ENCODE measurements at regions not wholly inside any gene's neighbourhood (a gene's known extent, or its start where the extent isn't known, plus 50 kb on each side); places are given as distances from the start of the nearest gene placed in this dataset.

DNA sequence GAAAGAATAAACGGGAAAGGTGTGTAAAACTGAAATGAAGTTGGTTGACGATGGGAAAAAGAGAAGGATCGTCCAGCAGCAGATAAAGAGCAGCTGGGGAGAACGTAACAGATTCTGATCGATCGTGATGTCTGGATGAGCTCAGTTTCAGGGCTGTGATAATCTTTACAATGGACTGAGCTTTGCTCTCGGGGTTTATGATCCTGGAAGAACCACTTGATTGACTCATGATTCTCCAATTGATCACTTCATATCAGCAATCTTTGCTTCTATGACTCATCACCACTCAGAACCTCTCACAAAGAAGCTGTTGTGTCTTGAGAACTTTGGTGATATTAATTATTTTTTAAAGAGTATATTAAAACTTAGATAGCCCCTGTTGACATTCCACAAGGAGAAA is 690.7 kb downstream of the TUSC7 start:
- no peak for DNase-seq (ENCODE audit: low read depth)

DNA sequence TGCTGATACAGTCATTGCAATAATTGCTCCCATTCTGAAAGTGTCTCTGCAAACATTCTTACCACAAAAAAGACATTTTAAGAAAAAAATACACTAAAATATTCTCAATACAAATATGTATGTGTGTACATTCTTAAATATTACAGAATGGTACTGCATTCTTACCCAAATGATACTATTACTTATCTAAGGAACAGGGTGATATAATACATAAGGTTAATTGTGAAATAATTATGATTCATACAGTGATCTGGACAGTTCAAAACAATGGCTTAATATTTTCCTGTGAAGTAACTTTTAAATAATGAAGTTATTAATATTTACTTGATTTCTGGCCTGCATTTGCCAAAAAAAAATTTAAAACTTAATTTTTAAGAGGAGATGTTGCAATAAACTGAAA is 694.6 kb downstream of the TUSC7 start:
- no peak for DNase-seq (ENCODE audit: low read depth)

DNA sequence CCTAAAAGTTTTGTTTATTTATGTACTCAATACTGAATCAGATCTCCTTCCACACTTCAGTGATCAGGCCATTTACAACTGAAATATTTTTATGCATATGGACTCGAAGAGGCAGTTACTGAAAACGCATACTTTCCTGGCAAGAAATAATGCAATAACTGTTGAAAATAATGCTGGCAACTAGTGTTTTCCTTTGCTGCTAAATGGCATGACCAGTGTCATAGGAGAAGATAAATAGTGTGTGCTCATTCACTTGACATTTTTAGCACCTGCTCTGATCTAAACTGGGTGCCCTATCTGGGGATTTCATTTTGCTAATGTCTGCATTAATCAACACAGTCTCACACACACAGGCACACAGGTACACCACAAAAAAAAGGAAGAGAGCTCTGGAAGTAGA is 695.2 kb downstream of the TUSC7 start:
- no peak for DNase-seq (ENCODE audit: low read depth)

DNA sequence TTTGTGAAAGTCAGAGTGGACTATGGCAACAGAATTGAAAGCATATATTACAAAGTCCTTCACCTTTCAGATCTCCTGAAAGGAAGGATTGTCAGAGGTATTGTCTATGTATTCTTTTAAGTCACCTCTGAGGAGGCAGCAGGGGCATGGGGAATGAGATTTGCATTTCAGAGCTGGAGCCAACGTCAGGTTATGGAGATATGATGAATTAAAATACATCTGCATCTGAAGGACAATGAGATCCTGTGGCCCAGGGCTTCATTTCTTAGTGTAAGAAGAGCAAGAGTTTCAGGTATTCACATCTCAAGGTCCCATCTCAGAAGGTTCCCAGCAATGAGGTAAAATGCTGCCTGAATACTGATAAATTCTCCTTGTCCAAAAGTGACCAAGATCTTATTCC is 695.8 kb downstream of the TUSC7 start:
- DNase-seq (ENCODE audit: low read depth), result no peak

DNA sequence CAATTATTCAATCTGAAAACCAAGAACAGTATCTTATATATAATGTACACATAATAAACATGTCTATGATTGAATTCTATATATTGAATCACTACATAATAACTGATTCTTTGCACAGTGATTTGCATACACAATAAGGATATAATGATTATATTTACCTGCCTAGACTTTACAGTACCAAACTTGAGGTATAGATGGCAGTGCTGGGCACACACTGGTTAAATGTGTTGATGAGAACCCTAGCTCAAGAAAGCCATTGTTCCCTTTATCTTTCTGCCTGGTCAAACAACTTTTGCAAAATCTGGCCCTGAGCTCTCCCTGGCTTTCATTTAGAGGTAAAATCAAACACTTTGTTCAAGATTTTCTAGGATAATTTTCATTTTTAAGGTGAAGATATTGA is 697.7 kb downstream of the TUSC7 start:
- DNase-seq (ENCODE audit: low read depth), result peak; percentile 3

DNA sequence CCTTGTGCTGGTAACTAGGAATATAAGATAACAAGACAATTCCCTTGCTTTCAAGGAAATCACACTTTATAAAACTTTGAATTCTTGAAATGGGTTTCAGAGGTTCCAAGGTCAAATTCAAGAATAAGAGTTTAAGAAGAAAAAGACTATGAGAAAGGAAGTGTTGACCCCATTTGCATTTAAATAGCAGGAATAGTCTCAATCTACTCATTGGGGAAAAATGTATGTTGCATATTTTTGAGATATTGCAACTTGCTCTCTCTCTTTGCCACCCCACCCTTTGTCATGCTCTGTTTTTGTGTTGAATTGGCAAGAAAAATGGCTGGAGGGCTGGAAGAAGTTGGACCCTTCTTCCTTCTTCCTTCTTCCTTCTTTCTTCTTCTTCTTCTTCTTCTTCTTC is 699.2 kb downstream of the TUSC7 start:
- DNase-seq (ENCODE audit: low read depth), result peak; percentile 54

DNA sequence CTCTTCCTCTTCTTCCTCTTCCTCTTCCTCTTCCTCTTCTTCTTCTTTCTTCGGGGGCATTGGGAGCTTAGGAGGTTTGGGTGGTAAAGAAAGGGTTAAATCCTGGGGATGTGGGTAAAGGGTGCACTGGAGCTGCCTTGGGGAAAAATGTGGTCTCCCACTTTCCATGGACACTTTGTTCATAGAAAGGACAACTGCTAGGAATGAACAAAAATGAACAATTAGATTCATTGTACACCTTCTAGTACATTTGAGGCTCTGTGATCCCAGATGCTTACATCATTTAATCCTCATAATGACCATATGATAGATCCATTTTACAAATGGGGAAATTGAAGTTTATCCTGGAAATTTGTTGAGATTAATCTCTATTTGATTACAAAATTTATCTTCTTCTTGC is 699.7 kb downstream of the TUSC7 start:
- no peak for DNase-seq (ENCODE audit: low read depth)

DNA sequence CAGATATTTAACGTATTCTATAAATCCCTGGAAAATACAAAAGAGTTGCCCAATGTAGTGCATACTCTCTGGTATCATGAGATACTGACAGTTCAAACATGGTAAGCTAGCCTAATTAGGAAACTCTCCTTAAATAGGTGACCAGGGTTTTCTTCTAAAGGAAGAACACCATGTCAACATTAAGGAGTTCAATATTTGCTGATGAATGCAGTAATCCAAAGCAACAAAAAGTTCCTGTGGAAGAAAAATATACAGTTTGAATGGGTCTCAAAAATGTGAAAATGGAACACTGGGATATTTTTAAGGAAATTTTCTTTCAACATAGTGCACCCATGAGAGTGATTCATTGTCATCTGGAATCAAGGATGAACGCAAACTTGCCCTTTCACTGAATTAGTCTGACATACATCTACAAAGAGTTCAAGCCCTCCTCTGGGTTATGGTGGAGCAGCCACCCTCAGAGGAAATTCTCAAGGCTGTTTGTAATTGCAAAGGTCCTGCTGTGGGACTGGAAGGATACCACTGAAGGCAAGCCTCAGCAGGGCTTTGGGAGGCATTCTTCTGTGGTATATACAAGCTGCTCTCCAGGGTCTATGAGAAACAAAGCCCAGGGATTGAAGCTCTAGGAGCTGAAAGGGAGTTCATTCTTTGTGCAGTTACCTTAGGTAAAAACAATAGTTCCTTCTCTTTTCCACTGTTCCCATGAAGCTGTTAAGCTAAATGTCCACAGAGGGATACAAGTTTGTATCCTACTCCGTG is 700.3 kb downstream of the TUSC7 start:
- peak; percentile 21 for DNase-seq (ENCODE audit: low read depth)

DNA sequence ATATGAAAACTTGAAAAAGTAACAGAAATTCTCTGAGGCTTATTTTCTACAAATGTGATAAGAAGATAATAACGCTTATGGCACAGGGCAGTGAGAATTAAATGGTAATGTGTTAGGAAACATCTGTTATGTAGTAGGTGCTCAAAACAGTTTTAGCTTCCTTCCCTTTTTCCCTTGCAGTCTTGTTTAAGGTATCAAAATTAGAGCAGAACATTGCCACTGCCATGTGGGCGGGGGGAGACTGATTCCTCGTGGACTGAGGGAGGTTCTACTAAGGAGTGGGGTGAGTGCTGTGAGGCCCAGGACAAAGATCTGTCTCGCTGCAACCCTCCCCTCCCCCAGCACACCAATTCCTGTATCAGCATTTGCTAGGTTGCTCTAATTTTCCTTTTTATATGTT is 702.4 kb downstream of the TUSC7 start:
- no peak for DNase-seq (ENCODE audit: low read depth)

DNA sequence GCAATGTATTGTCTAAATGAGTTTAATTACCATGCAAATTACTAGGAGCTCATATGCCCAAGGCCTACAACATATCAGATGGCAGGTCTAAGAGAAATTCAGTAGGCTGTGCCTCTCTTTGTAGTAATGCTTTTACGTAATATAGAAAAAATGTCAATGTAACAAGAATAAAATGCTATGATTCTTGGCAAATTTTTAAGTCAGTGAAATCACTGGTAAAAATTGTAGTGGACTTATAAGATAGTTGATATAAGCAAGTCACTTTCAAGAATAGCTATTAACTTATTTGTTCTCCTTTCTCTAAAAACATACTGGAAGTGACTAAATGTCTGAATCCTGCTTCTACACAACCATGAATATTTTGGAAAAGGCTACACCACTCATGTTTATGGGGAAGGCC is 707.8 kb downstream of the TUSC7 start:
- DNase-seq (ENCODE audit: low read depth), result peak; percentile 14

DNA sequence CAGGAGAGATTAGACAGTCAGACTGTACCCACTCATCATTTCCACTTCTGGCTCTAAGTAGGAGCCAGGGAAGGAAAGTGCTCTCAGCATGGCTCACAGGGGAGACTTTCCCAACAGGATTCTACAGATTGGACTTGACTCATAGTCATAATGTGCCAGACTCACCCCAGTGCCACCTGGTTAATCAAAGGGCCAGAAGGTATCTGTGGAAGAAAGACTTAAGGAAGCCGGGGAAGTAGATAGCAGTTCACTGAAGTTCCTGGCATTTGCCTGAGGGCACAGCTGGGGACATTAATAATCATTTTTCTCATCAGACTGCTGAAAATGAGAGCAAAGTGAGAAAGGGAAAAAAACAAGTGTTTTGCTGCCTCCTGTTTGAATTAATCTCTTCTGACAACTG is 717.5 kb downstream of the TUSC7 start:
- DNase-seq (ENCODE audit: low read depth), result no peak

DNA sequence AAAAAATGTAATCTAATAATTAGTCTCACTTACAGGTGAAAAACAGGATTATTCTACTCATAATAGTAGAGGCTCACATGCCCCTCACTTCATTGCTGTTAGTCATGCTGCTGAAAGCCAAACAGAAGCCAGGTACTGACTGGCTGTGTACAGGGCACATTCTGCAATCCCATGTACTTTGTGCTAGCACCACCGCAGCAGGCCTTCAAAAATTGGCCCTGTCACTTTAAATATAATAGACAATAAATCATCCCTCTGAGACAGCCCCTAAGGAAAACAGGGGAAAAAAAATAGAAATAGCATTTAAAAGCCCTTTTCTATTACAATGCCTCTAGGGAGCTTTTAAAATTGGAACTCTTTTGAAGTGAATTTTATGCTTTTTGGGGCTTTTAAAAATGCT is 723.8 kb downstream of the TUSC7 start:
- DNase-seq (ENCODE audit: low read depth), result no peak

DNA sequence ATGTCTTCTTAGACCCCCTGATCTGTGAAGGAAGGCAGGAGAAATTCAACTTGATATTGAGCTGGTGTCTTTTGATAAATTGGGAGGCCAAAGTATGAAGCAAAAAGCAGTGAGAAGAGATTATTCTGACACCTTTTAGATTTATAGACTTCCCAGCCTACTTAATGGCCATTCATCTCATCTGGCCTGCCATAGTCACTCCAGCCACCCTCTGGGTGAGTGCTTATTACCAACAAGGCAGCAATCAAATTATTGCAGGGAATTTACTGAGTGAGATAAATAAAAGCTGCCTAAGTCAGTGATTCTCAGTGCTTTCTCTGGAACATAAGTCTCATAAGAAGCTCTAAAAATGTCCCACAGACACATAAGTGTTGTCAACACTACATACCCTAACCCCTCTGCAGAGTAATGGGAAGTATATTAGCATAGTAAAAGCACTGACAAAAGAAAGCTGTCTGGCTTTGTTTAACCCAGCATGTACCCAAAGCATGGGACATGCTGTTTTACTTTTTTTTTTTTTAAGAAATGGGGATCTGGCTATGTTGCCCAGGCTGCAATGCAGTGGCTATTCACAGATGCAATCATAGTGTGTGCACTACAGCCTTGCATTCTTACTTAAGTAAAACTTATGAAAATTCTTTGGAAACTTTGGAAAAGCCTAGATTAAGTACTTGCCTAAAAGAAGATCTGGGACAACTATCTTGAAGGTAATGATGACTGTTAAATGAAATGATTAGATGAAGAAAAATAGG is 725.3 kb downstream of the TUSC7 start:
- no peak for DNase-seq (ENCODE audit: low read depth)

DNA sequence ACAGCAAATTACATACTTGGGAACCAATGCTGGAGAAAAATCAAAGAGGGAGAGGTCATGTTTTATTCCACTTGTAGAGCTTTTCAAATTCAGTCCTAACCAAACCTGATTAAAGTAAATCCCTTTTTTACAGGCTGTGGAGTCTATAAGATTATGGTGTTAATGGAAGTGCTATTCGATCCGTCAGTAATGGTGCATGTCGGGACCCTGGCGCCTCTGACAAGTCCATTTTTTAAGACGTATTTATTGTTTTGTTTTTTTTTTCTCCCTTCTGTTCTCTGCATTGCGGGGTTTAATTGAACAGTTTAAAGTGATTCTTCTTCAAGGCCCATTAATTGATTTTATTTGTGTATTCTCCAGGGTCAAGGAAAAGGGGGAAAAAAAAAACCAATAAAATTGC is 725.9 kb downstream of the TUSC7 start:
- no peak for DNase-seq (ENCODE audit: low read depth)

DNA sequence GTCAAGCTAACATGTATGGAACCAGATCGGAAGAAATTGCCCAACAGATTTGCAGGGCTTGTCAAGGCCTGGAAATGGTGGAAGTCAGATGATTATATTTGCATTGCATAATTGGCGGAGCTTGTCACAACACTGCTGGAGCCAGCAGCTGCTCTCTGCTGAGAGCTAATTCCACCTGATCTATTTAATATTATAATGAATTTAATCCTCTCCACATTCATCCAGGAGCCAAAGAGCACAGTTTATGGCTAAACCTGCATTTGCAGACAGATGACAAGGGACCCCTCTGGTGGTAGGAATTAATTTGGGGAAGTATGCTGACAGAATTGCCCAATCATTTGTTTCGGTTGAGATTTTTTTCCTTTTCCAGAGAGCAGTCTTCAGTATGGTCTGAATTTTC is 730.2 kb downstream of the TUSC7 start:
- DNase-seq (ENCODE audit: low read depth), result peak; percentile 40

DNA sequence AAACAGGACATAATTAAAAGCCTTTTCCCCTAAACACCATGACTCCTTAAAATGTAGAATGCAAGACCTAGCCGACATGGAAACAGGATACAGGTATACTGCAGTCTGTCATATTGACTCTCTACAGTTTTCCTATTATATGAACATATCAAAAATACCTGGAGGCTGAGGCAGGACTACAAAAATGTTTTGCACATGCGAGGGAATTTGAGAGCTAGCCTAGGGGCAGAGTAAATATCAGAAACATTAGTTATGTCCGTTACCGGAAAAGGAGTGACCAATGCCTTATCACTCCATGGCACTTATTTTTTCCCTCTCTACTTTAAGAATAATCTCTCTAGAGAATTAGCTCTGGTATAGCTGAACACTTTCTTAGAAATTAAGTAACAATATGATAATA is 732.3 kb downstream of the TUSC7 start:
- DNase-seq (ENCODE audit: low read depth), result no peak

DNA sequence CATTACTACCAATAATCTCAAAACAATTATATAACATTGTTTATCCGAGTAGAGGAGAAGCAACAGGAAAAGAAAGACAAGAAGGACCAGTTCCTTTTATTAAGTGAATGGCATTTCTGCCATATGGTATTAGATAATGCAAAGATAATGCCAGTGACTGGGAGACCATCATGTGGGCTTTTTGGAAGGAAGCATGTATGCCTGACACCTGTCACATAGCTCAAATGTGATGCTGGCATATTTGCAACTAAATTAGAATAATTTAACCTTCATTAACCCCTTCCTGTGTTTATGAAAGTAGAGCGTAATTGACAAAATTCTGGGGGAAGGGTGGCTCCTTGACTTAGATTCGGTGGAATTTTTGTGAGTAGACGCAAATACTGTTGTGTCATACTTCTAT is 733.0 kb downstream of the TUSC7 start:
- DNase-seq (ENCODE audit: low read depth), result no peak

DNA sequence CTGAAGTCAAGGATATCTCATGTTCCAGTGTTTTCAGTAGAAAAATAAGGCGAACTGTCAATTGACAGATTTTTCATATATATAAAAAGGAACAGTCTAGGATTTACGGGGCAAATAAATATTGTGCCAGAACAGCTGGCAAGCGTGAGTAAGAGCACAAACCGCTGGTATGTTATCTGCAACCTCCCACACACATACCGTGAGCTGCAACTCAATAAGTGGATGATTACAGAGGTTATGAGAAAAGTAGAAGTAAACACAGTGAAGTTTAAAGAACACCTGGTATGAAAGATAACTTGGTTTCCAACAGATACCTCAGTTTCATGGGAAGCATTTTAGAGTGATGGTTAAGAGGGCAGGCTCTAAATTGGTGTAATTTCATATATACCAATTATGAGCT is 733.4 kb downstream of the TUSC7 start:
- DNase-seq (ENCODE audit: low read depth), result no peak

DNA sequence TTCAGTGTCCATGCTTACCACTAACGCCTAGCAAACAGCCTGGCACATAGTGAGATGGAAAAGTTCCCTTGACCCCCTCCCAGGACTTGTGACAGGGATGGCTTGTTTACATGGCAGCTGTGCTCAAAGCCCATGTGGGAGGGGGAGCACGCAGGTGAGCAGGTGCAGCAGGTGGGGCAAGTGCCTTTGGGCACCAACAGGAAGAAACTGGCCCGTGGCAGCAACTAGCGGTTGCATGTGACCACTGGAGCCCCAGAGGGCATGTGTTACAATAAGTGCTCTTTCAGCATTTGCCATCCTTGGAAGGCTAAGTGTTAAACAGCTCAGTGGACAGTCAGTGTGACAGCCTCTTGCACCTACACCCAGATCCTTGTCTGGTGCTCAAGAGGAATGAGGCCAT is 734.6 kb downstream of the TUSC7 start:
- no peak for DNase-seq (ENCODE audit: low read depth)

DNA sequence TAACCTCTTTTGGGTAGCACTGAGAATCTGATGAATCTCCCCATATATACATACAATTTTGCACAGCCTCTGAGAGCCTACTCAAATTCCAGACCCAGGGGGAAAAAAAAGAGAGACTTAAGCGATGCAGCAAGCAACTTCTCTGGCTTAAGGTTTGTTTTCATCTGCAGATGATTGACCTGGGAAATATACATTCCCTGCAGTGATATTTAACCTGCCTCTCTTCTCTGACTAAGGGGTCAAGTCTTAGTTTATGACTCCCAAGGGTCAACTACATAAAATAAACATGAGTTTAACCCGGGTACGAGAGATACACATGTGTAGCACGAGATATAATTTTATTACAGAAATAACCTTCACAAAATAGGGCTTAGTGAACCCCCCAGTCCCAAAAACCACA is 737.8 kb downstream of the TUSC7 start:
- DNase-seq (ENCODE audit: low read depth), result no peak

DNA sequence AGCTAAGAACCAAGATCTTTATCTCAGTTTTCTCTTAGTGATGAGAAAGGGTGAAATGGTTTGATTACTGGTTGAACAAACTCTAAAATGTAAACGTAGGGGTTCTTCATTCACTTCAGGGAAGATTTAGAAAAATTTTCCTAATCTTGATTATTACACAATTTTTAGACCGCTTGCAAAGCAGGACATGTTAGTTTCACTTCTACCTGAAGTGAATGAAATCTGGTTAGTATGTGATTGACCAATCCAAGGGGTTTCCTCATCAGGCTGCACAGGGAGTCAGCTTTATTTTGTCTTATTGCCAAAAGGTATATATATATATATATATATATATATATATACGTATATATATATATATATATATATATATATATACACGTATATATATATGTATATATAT is 740.4 kb downstream of the TUSC7 start:
- no peak for DNase-seq (ENCODE audit: low read depth)

DNA sequence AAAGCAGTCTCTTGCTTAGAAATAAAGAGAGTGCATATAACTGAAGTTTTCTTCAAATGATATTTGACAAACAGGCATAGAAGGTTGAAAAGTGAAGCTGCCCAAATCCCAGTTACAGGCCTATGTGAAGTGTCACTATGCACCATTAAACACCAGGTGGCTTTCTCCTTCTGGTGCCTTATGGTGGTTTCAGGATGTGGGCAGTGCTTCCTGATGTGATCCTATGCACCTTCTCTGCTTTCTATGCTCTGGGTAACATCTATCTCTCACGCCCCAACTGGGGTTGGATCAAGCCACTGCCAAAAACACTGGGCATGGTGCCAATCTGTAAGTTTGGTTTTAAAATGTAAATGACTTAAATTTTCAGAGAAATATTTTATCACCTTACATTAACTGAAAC is 744.7 kb downstream of the TUSC7 start:
- DNase-seq (ENCODE audit: low read depth), result no peak

DNA sequence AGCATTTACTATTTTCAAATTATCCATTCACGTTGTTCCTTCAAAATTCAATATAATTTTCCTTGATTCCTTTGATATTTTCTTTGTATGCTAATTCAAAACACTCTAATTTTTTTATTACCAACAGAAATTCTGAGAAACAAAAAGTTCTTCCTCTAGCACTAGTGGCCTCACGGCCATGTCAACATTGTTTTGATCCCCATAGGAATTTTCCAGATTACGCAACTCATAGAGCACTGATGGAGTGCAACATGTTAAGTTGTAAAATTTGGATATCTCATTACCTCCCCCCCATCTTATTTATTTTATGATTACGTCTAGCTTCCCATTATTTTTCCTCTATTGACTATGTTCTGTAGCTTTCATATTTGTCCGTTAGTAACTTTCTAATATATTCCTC is 745.3 kb downstream of the TUSC7 start:
- DNase-seq (ENCODE audit: low read depth), result no peak

DNA sequence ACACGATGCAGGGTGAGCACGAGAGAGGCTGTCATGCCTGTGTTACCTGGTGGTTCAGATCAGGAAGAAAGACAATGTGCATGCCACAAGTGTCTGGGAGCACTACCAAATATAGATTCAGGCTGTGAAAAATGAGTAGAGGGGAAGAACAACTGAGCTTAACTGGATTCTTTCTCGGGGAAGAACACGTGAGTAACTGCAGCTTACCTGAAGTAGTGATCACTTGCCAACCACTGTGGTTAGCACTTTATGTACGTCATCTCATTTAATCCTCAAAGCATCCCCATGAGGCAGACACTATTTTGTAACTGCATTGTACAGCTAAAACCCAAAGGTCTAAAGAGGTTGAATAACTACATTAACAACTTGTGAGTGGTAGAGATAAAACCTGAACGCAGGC is 746.2 kb downstream of the TUSC7 start:
- DNase-seq (ENCODE audit: low read depth), result no peak
